ENCODE measurements at regions not wholly inside any gene's neighbourhood (a gene's known extent, or its start where the extent isn't known, plus 50 kb on each side); places are given as distances from the start of the nearest gene placed in this dataset.

DNA sequence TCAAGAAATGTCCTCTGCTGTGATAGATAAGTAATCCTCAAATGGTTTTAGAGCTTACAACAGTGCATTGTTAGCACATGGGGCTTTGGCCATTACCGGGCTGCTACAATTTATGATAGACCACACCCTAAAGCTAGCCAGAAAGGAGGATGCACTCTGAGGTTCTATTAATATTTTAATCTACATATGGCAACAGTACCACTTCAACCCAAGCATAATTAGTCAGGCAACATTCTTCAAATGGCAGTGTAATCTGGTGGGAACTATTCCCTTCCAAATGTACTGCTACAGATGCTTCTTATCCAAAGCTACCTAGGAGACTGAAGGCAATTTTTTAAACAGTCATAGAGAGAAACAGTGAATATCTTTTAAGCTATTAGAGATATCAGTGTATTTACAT is 697.6 kb downstream of the KCNA4 start:
- TF ChIP-seq, protein P1, sequence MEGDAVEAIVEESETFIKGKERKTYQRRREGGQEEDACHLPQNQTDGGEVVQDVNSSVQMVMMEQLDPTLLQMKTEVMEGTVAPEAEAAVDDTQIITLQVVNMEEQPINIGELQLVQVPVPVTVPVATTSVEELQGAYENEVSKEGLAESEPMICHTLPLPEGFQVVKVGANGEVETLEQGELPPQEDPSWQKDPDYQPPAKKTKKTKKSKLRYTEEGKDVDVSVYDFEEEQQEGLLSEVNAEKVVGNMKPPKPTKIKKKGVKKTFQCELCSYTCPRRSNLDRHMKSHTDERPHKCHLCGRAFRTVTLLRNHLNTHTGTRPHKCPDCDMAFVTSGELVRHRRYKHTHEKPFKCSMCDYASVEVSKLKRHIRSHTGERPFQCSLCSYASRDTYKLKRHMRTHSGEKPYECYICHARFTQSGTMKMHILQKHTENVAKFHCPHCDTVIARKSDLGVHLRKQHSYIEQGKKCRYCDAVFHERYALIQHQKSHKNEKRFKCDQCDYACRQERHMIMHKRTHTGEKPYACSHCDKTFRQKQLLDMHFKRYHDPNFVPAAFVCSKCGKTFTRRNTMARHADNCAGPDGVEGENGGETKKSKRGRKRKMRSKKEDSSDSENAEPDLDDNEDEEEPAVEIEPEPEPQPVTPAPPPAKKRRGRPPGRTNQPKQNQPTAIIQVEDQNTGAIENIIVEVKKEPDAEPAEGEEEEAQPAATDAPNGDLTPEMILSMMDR (IDR thresholded peaks at IDR 0.05), result no peak

DNA sequence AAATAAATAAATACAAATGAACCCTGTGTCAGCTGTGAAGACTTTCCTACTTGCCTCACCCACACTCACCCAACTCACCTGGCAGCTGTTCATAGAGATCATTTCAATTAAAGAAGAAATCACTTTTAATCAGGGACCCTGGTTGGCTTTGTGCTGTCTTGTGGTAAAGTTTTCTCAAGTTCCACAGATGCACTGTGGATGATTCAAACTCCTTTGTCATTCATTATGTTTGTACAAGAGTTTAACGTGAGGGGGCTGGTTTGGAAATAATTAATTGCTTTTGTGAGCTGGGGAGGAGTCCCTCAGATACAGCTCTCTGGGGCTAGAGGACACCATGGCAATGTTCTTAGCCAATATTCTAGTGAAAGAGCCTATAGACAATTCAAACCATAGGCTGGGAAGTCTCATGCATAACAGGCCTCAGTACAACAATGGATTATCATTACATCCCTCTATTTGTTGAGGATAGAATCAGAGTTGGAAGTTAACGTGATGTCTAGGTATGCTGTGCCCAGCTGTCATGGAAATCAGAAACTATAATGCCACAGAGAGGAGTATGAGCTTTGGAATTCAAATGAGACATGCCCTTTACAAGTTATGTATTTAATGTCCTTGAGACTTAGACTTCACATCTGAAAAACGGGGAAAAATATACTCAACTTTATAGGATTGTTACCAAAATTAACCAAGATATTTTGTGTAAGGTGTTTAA is 698.5 kb downstream of the KCNA4 start:
- TF ChIP-seq, protein P1 (IDR thresholded peaks at IDR 0.05), result no peak

DNA sequence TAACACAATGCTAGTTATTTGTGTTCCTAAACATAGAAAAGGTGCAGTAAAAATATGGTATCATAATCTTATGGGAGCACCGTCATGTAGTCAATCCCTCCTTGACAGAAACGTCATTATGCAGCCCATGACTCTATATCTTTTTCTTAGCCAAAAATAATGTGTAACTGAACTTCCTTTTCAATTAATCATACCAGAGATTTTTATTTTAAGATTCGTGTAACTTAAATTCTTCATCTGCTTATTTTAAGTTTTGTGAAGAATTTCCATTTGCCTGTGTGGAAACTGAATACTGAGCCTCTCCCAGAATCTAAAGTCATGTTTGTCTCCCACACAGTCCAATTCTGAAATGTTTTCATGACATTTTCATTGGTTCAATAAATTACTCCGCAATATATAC is 699.1 kb downstream of the KCNA4 start:
- TF ChIP-seq, protein P1 (IDR thresholded peaks at IDR 0.05), result no peak

DNA sequence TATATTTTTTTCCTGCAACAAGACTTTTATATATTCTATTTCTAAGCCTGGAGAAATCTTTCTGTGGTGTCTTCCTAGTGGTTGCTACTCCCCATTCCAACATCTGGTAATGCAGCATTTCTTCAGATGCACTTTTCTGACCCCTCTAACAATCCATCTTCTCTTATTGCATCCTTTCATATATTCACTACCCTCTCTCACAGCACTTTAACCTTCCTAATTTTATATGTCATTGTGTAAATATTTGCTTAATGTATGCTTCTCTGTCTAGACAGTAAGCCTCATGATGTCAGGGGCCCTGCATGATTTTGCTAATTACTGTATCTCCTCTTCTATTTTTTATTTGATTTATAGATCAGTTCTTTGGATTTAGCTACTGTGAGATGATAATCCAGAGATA is 701.6 kb downstream of the KCNA4 start:
- TF ChIP-seq, protein P1 (IDR thresholded peaks at IDR 0.05), result no peak

DNA sequence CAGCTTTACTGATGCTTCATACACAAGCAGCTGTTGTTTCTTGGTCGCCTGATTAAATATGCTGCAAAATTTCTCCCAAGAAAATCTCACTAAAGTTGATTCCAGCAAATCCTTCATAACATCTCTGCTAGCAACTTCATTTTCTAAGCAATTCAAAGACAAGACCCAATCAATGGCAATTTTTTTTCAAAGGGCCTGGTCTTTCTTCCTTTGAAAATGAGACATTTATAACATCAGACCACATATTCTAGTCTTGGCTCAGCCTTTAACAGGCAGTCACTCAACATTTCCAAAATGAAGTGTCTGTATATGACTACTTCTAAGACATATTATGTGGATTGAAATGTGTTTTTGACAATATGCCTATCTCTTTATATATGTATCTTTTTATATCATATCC is 702.6 kb downstream of the KCNA4 start:
- TF ChIP-seq, protein P1 (IDR thresholded peaks at IDR 0.05), result no peak

DNA sequence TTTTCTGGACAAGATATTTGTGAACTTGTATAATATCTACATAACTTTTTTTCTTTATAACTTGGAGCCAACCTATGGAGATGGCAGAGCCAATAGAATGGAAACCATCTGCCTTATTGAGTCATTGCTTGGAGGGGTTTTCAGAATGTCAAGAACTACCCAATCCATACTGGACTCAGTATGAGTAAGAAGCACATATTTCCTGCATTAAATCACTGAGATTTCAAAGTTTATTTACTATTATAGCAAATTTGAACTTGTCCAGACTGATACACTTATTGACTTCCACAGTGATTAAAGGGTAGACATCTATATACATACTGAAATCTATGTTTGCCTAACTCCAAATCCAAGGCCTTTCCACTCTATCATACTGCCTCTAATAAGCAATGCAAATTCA is 704.0 kb downstream of the KCNA4 start:
- TF ChIP-seq, protein P1 (IDR thresholded peaks at IDR 0.05), result no peak

DNA sequence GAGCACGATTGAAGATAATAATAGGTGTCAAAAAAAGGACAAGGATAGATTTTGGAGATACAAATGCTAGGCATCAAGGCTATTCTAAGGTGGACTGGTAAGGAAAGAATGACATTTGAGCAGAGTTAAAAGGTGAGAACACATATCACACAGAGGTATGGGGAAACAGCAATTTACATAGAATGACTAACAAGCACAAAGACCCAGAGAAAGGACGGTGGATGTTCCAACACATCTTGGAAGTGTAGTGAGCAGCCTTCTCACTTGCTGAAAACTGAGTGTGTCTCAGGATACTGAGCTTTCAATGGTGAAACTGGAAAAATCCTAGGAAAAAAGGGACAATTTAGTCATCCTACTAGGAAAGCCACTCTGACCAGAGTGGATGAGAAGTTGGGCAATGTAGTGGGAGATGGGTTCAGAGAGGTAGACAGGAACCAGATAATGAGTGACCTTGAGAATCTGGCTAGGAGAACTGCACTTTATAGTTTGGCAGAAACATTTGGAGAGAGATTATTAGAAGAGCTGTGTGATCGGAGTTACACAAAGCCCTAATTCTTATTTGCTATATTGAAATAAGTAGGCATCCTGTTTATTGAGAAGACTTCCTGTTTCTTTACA is 706.0 kb downstream of the KCNA4 start:
- TF ChIP-seq, protein P1 (IDR thresholded peaks at IDR 0.05), result no peak

Measured in LNCAP (cell line).